GM18505 (cell line): ENCODE measurements at regions not wholly inside any gene's neighbourhood (a gene's known extent, or its start where the extent isn't known, plus 50 kb on each side); places are given as distances from the start of the nearest gene placed in this dataset.

ENCODE experiments used
- ATAC-seq: cut with Tn5 transposase; IDR thresholded peaks from one replicate; pipeline ENCODE4 v1.9.1; 2021; ENCODE audit not compliant: unreplicated experiment
- POLR2A ChIP-seq: IDR thresholded peaks from 4 replicates; pipeline ENCODE4 v1.6.1; 2011; ENCODE audit warnings: borderline replicate concordance; ENCODE audit not compliant: insufficient read depth, insufficient read length; ENCODE audit errors: extremely low read depth

- TF ChIP-seq POLR2A: no peak
- ATAC-seq: no peak
Measured at GRCh38 chr21:16086936-16087335, 357.2 kb downstream of the USP25 start.

GRCh38 chr21:16087523-16087922 lies 357.7 kb downstream of the USP25 start:
- no peak for ATAC-seq
- TF ChIP-seq POLR2A: no peak

GRCh38 chr21:16088056-16088455 lies 358.3 kb downstream of the USP25 start:
- no peak for ATAC-seq
- no peak for TF ChIP-seq POLR2A

- no peak for ATAC-seq
- no peak for TF ChIP-seq POLR2A
Measured at GRCh38 chr21:16095005-16095404, 365.2 kb downstream of the USP25 start.

- ATAC-seq: no peak
- TF ChIP-seq POLR2A: no peak
Measured at GRCh38 chr21:16096988-16097387, 367.2 kb downstream of the USP25 start.

- no peak for ATAC-seq
Measured at GRCh38 chr21:16102113-16102512, 372.3 kb downstream of the USP25 start.

GRCh38 chr21:16108561-16109075 lies 378.8 kb downstream of the USP25 start:
- ATAC-seq: no peak
- no peak for TF ChIP-seq POLR2A

More at GRCh38 chr21:16102113-16102512, 372.3 kb downstream of the USP25 start:
- TF ChIP-seq POLR2A: no peak

- no peak for ATAC-seq
- TF ChIP-seq POLR2A: no peak
Measured at GRCh38 chr21:16113052-16113715, 383.4 kb downstream of the USP25 start.

- no peak for ATAC-seq
- no peak for TF ChIP-seq POLR2A
Measured at GRCh38 chr21:16115461-16115860, 385.7 kb downstream of the USP25 start.

GRCh38 chr21:16116069-16116468 lies 386.3 kb downstream of the USP25 start:
- TF ChIP-seq POLR2A: no peak
- no peak for ATAC-seq

GRCh38 chr21:16116798-16117197 lies 387.0 kb downstream of the USP25 start:
- ATAC-seq: no peak
- TF ChIP-seq POLR2A: no peak

- TF ChIP-seq POLR2A: no peak
- no peak for ATAC-seq
Measured at GRCh38 chr21:16117331-16117730, 387.5 kb downstream of the USP25 start.

GRCh38 chr21:16117851-16118590 lies 388.2 kb downstream of the USP25 start:
- ATAC-seq: no peak
- TF ChIP-seq POLR2A: no peak
